GM12878 (cell line): ENCODE measurements at regions not wholly inside any gene's neighbourhood (a gene's known extent, or its start where the extent isn't known, plus 50 kb on each side); places are given as distances from the start of the nearest gene placed in this dataset.

Source experiments
- ATAC-seq: fragments of 200-7000 bp; cut with Tn5 transposase; 3 replicates; pipeline ENCODE4 v1.9.1; 2020; ENCODE audit warnings: mild to moderate bottlenecking, moderate library complexity
- BruUV-seq: library from RNA; stranded (reverse); fragments of 400-500 nt; replicated peaks from 2 replicates; lab custom pipeline; 2021; lab: Mats Ljungman, UMichigan
- CTCF ChIA-PET: fragments of 300-600 bp; sonication (Branson Sonifier 250); formaldehyde crosslinking; extraction: SDS; loops from one replicate; lab custom pipeline; 2021; ENCODE audit warnings: inconsistent platforms; lab: Yijun Ruan, JAX
- POLR2A ChIA-PET: fragments of 350-600 bp; formaldehyde crosslinking; extraction: SDS; loops from one replicate; lab custom pipeline; 2021; ENCODE audit warnings: inconsistent platforms; lab: Charles Lee
- RAD21 ChIA-PET: fragments of 300-600 bp; sonication (Branson Sonifier 250); formaldehyde crosslinking; loops from one replicate; lab custom pipeline; 2023; ENCODE audit warnings: antibody characterized with exemption; ENCODE audit not compliant: unreplicated experiment; lab: Charles Lee
- SMC1A ChIA-PET: fragments of 300-600 bp; sonication (Branson Sonifier 250); formaldehyde crosslinking; loops from one replicate; lab custom pipeline; 2023; ENCODE audit not compliant: unreplicated experiment, uncharacterized antibody; lab: Charles Lee
- DNase-seq: peaks from one replicate; pipeline ENCODE4 v3.0.0-alpha.2; 2011; ENCODE audit warnings: low read depth, low spot score
- FAIRE-seq: peaks from 3 replicates; lab custom pipeline; 2011; peaks lifted over from hg19 to GRCh38; lab: Jason Lieb, UNC
- H2AFZ ChIP-seq: 2 replicates; pipeline ENCODE4 v1.6.0; 2011; ENCODE audit warnings: low read depth, low read length, control low read depth; ENCODE audit not compliant: control insufficient read depth
- H3K27ac ChIP-seq: 2 replicates; pipeline ENCODE4 v1.5.1; 2011; ENCODE audit warnings: control low read depth; ENCODE audit not compliant: control insufficient read depth, insufficient read depth
- H3K27me3 ChIP-seq, 2 experiments: replicated peaks in 1 of 2; 2 replicates each; pipeline versions ENCODE4 v1.6.0 to v1.6.1; 2011; ENCODE audit warnings: low read length in 1 of 2; ENCODE audit not compliant: control insufficient read depth in 2 of 2, insufficient read depth in 2 of 2
- H3K36me3 ChIP-seq, 2 experiments: 2 replicates each; pipeline ENCODE4 v1.5.1; 2011; ENCODE audit warnings: low read length in 1 of 2; ENCODE audit not compliant: control insufficient read depth in 2 of 2, insufficient read depth in 2 of 2
- H3K4me1 ChIP-seq: 2 replicates; pipeline ENCODE4 v1.6.1; 2011; ENCODE audit warnings: mild to moderate bottlenecking, low read length, moderate library complexity, mixed read lengths; ENCODE audit not compliant: control insufficient read depth, insufficient read depth
- H3K4me2 ChIP-seq: 2 replicates; pipeline ENCODE4 v1.6.0; 2011; ENCODE audit warnings: control low read depth; ENCODE audit not compliant: control insufficient read depth, insufficient read depth
- H3K4me3 ChIP-seq: fragments of 200-600 bp; sonication (generic); 2 replicates; pipeline ENCODE4 v1.5.1; 2016
- H3K79me2 ChIP-seq: 2 replicates; pipeline ENCODE4 v1.6.0; 2011; ENCODE audit warnings: low read length; ENCODE audit not compliant: control insufficient read depth, insufficient read depth
- H3K9ac ChIP-seq: 2 replicates; pipeline ENCODE4 v1.8.0; 2011; ENCODE audit warnings: low read length, control low read depth, mixed read lengths; ENCODE audit not compliant: control insufficient read depth, insufficient read depth
- H3K9me3 ChIP-seq: replicated peaks from 3 replicates; pipeline ENCODE4 v1.5.1; 2011; ENCODE audit warnings: mild to moderate bottlenecking, low read length; ENCODE audit not compliant: control insufficient read depth, insufficient read depth
- H4K20me1 ChIP-seq: 2 replicates; pipeline ENCODE4 v1.6.0; 2011; ENCODE audit not compliant: control insufficient read depth, insufficient read depth
- ASH2L ChIP-seq: fragments of 300-600, 200-600 bp; sonication (generic); IDR thresholded peaks from 2 replicates; pipeline ENCODE4 v1.6.1; 2017; ENCODE audit warnings: low read depth, mild to moderate bottlenecking, borderline replicate concordance
- BCLAF1 ChIP-seq: fragments of 450-650 bp; IDR thresholded peaks from 2 replicates; pipeline ENCODE4 v1.6.1; 2017; ENCODE audit warnings: antibody characterized with exemption, mild to moderate bottlenecking, moderate library complexity
- BHLHE40 ChIP-seq, 2 experiments: fragments of 450-650 bp in 1 of 2; IDR thresholded peaks; 2 replicates each; pipeline ENCODE4 v1.6.1; 2011 to 2017; ENCODE audit warnings: low read depth in 2 of 2, borderline replicate concordance in 1 of 2, improper control_type of control experiment in 1 of 2, low read length in 1 of 2, mild to moderate bottlenecking in 1 of 2
- CEBPZ ChIP-seq: fragments of 150-350 bp; IDR thresholded peaks from 2 replicates; pipeline ENCODE4 v1.6.1; 2016; ENCODE audit warnings: low read depth, low read length
- DPF2 ChIP-seq: fragments of 450-650 bp; IDR thresholded peaks from 2 replicates; pipeline ENCODE4 v1.6.1; 2017; ENCODE audit warnings: mild to moderate bottlenecking
- FOXM1 ChIP-seq: IDR thresholded peaks from 2 replicates; pipeline ENCODE4 v1.6.1; 2012; ENCODE audit warnings: low read depth, mild to moderate bottlenecking, inconsistent platforms, low read length, moderate library complexity
- GATAD2B ChIP-seq: fragments of 450-650 bp; conservative IDR thresholded peaks from 2 replicates; pipeline ENCODE4 v1.6.1; 2017; ENCODE audit warnings: low read depth, mild to moderate bottlenecking, moderate library complexity
- HDAC2 ChIP-seq: fragments of 200-600 bp; sonication (generic); IDR thresholded peaks from 2 replicates; pipeline ENCODE4 v1.6.1; 2017
- HDGF ChIP-seq: fragments of 450-650 bp; IDR thresholded peaks from 2 replicates; pipeline ENCODE4 v1.6.1; 2016; ENCODE audit warnings: antibody characterized with exemption
- IKZF2 ChIP-seq, 2 experiments: fragments of 450-650 bp; IDR thresholded peaks; 2 replicates each; pipeline ENCODE4 v1.6.1; 2017; ENCODE audit warnings: mild to moderate bottlenecking in 2 of 2, moderate library complexity in 2 of 2
- IRF3 ChIP-seq: fragments of 450-650 bp; IDR thresholded peaks from 2 replicates; pipeline ENCODE4 v1.6.1; 2014; ENCODE audit warnings: mild to moderate bottlenecking
- MXI1 ChIP-seq: fragments of 150-350 bp; IDR thresholded peaks from 2 replicates; pipeline ENCODE4 v1.6.1; 2011; ENCODE audit warnings: low read depth, mild to moderate bottlenecking, inconsistent platforms, low read length, improper control_type of control experiment
- NFYA ChIP-seq: IDR thresholded peaks from 2 replicates; pipeline ENCODE4 v1.6.1; 2011; ENCODE audit warnings: low read depth, mild to moderate bottlenecking, low read length, improper control_type of control experiment, borderline replicate concordance
- NR2C2 ChIP-seq: IDR thresholded peaks from 2 replicates; pipeline ENCODE4 v1.6.1; 2011; ENCODE audit warnings: borderline replicate concordance, low read depth; ENCODE audit not compliant: control insufficient read depth, insufficient read length
- RBBP5 ChIP-seq: fragments of 200-600 bp; sonication (generic); conservative IDR thresholded peaks from 2 replicates; pipeline ENCODE4 v1.6.1; 2016
- ZBTB33 ChIP-seq: fragments of 450-650 bp; IDR thresholded peaks from 2 replicates; pipeline ENCODE4 v1.6.1; 2017; ENCODE audit warnings: mild to moderate bottlenecking
- WGBS: methylation state at CpG from one replicate; pipeline ENCODE4 v1.1.6; 2016; ENCODE audit warnings: low lambda C conversion rate; ENCODE audit not compliant: insufficient replicate concordance, insufficient coverage; ENCODE audit errors: missing lambda C conversion rate; 5-methylcytosine and 5-hydroxymethylcytosine counted together
- in situ Hi-C: fragments of 300-500 bp; cut with MboI; formaldehyde crosslinking; loops from 9 replicates; pipeline ENCODE4 v1.14.3; 2018; ENCODE audit warnings: mixed read lengths
- intact Hi-C: fragments of 100-400 bp; cut with micrococcal nuclease; formaldehyde crosslinking; loops from one replicate; pipeline ENCODE4 v1.14.2; 2022; ENCODE audit not compliant: unreplicated experiment

- RAD21 ChIA-PET, result no interaction called here
- H3K27ac ChIP-seq, result no peak overlapping the region
- POLR2A ChIA-PET, result no interaction called here
Measured at GRCh38 chr2:15705310-15705709, 113.6 kb downstream of the DDX1 start.

More at GRCh38 chr2:15705310-15705709, 113.6 kb downstream of the DDX1 start:
- Histone ChIP-seq H3K4me1 (no peaks in the 10 kb centered on the region), H3K4me3 (no peak overlapping the region), H2AFZ (no peak overlapping the region), H3K79me2 (no peaks in the 10 kb centered on the region), H3K36me3 (no peaks in the 10 kb centered on the region), H3K9me3 (no peaks in the 10 kb centered on the region), H4K20me1 (no peaks in the 10 kb centered on the region), H3K9ac (no peak overlapping the region), H3K27me3 (peaks cover 0 to 2% of the 10 kb centered on the region in 2 experiments; a peak in 2 of 4 replicates), H3K4me2 (no peak overlapping the region)
- ChIA-PET CTCF (no interaction called here), SMC1A (no interaction called here)
- no TSS peak for BruUV-seq
- no peak for TF ChIP-seq ZBTB33
- no peak for TF ChIP-seq IRF3
- no peak for TF ChIP-seq RBBP5
- no peak for TF ChIP-seq NR2C2
- no peak for TF ChIP-seq DPF2
- no peak for TF ChIP-seq HDGF
- TF ChIP-seq BHLHE40 (IDR thresholded peaks at IDR 0.05; ENCODE audit: borderline replicate concordance in 1 of 2, low read depth in 2 of 2, low read length in 1 of 2), result no peak
- no peak for TF ChIP-seq IKZF2 (IDR thresholded peaks at IDR 0.05)
- no peak for TF ChIP-seq MXI1
- no peak for TF ChIP-seq CEBPZ
- no peak for TF ChIP-seq BCLAF1
- TF ChIP-seq NFYA, result no peak
- no peak for TF ChIP-seq GATAD2B
- no peak for TF ChIP-seq HDAC2
- no peak for TF ChIP-seq FOXM1
- no peak for TF ChIP-seq ASH2L
- in situ Hi-C loops (no loop called here), intact Hi-C loops (no loop called here)
- WGBS, result 11% methylated on average over 6 of the region's 6 CpGs
- FAIRE-seq (no peak), ATAC-seq (no peak), DNase-seq (no peak)
